ENCODE measurements at regions not wholly inside any gene's neighbourhood (a gene's known extent, or its start where the extent isn't known, plus 50 kb on each side); places are given as distances from the start of the nearest gene placed in this dataset.

DNA sequence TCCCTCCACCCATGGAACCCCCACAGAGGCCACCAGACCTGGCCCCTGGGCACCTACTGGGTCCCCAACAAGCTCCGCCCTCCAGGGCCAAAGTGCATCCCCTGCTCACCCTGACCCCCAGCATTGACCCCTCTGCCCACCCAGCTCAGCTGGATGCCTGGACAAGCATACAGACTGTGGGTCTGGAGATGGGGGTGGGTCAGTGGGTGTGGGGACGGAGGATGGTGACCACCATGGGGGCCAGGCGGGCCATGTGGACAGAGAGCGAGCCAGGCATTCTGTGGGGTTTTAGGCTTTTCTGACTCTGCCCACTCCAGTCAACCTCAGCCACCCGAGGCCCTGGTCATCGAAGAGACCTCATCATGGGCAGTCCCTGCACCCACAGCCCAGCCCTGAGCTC, 183.7 kb downstream of the BRD1 start:
- TF ChIP-seq, protein P1, sequence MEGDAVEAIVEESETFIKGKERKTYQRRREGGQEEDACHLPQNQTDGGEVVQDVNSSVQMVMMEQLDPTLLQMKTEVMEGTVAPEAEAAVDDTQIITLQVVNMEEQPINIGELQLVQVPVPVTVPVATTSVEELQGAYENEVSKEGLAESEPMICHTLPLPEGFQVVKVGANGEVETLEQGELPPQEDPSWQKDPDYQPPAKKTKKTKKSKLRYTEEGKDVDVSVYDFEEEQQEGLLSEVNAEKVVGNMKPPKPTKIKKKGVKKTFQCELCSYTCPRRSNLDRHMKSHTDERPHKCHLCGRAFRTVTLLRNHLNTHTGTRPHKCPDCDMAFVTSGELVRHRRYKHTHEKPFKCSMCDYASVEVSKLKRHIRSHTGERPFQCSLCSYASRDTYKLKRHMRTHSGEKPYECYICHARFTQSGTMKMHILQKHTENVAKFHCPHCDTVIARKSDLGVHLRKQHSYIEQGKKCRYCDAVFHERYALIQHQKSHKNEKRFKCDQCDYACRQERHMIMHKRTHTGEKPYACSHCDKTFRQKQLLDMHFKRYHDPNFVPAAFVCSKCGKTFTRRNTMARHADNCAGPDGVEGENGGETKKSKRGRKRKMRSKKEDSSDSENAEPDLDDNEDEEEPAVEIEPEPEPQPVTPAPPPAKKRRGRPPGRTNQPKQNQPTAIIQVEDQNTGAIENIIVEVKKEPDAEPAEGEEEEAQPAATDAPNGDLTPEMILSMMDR (IDR thresholded peaks at IDR 0.05), result no peak
- TF ChIP-seq EZH2 (IDR thresholded peaks at IDR 0.05; ENCODE audit: borderline replicate concordance, insufficient read depth, low read depth, low read length, poor library complexity, severe bottlenecking), result no peak
